ENCODE measurements at regions not wholly inside any gene's neighbourhood (a gene's known extent, or its start where the extent isn't known, plus 50 kb on each side); places are given as distances from the start of the nearest gene placed in this dataset.

DNA sequence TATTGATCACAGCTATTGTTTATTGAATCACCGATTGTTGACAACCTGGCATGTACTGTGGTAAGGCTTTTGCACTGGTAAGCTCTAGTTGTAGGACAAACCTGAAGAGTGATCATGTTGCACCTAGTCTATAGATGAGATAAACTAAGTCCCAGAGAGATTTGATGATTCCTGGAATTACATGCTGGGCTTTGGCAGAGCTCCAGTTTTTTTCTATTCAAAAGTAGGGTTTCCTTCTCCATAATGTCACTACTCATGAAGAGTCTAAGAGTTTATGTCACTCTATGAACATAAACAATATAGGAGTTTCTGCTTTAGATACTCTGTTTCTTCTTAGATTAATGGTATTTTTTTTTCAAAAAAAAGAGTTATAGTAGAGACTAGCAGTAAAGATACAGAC lies 72.0 kb downstream of the BMP4 start:
- no peak overlapping the region for H3K27ac ChIP-seq (ENCODE audit: low read depth, low read length)
- H3K4me3 ChIP-seq (ENCODE audit: insufficient read depth, low read length, poor library complexity, severe bottlenecking) = no peak overlapping the region
- H3K36me3 ChIP-seq (ENCODE audit: low read length) = no peaks in the 10 kb centered on the region
- H3F3A ChIP-seq (ENCODE audit: insufficient read depth) = no peaks in the 10 kb centered on the region
- H3K27me3 ChIP-seq (ENCODE audit: low read length) = no peaks in the 10 kb centered on the region
- H3K9ac ChIP-seq (ENCODE audit: low read length) = no peak overlapping the region
- no peak overlapping the region for H2AFZ ChIP-seq (ENCODE audit: low read depth, low read length, severe bottlenecking)
- H4K20me1 ChIP-seq (ENCODE audit: low read depth, low read length) = no peaks in the 10 kb centered on the region
- H3K4me2 ChIP-seq (ENCODE audit: low read depth, low read length, poor library complexity, severe bottlenecking) = no peak overlapping the region
- no peaks in the 10 kb centered on the region for H3K9me3 ChIP-seq (ENCODE audit: insufficient read depth, low read length)
- TF ChIP-seq EZH2phosphoT487 (conservative IDR thresholded peaks at IDR 0.05; ENCODE audit: low read length) = no peak
- TF ChIP-seq, protein P1, sequence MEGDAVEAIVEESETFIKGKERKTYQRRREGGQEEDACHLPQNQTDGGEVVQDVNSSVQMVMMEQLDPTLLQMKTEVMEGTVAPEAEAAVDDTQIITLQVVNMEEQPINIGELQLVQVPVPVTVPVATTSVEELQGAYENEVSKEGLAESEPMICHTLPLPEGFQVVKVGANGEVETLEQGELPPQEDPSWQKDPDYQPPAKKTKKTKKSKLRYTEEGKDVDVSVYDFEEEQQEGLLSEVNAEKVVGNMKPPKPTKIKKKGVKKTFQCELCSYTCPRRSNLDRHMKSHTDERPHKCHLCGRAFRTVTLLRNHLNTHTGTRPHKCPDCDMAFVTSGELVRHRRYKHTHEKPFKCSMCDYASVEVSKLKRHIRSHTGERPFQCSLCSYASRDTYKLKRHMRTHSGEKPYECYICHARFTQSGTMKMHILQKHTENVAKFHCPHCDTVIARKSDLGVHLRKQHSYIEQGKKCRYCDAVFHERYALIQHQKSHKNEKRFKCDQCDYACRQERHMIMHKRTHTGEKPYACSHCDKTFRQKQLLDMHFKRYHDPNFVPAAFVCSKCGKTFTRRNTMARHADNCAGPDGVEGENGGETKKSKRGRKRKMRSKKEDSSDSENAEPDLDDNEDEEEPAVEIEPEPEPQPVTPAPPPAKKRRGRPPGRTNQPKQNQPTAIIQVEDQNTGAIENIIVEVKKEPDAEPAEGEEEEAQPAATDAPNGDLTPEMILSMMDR (IDR thresholded peaks at IDR 0.05; ENCODE audit: insufficient read depth, low read length, poor library complexity, severe bottlenecking) = no peak
- H3K79me2 ChIP-seq (ENCODE audit: insufficient read depth, low read length) = no peaks in the 10 kb centered on the region
- no peaks in the 10 kb centered on the region for H3K9me2 ChIP-seq (replicated peaks; ENCODE audit: insufficient read depth, low read length)

DNA sequence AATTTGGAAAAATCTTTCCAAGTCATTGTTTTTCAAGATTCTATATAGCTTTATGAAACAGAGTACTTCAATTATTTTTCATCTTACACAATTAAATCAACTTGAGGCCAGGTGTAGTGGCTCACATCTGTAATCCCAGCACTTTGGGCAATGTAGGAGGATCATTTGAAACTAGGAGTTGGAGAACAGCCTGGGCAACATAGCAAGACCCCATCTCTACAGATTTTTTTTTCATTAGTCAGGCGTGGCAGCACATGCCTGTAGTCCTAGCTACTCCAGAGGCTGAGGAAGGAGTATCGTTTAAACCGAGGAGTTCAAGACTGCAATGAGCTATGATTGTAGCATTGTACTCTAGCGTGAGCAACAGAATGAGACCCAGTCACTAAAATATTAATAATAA lies 72.9 kb downstream of the BMP4 start:
- no peak overlapping the region for H3K4me3 ChIP-seq (ENCODE audit: insufficient read depth, low read length, poor library complexity, severe bottlenecking)
- H4K20me1 ChIP-seq (ENCODE audit: low read depth, low read length) = no peaks in the 10 kb centered on the region
- H3K27me3 ChIP-seq (ENCODE audit: low read length) = no peaks in the 10 kb centered on the region
- H3F3A ChIP-seq (ENCODE audit: insufficient read depth) = no peaks in the 10 kb centered on the region
- TF ChIP-seq, protein P1 (IDR thresholded peaks at IDR 0.05; ENCODE audit: insufficient read depth, low read length, poor library complexity, severe bottlenecking) = no peak
- no peak for TF ChIP-seq EZH2phosphoT487 (conservative IDR thresholded peaks at IDR 0.05; ENCODE audit: low read length)
- no peaks in the 10 kb centered on the region for H3K79me2 ChIP-seq (ENCODE audit: insufficient read depth, low read length)
- no peak overlapping the region for H2AFZ ChIP-seq (ENCODE audit: low read depth, low read length, severe bottlenecking)
- no peak overlapping the region for H3K9ac ChIP-seq (ENCODE audit: low read length)
- H3K4me2 ChIP-seq (ENCODE audit: low read depth, low read length, poor library complexity, severe bottlenecking) = no peak overlapping the region
- no peaks in the 10 kb centered on the region for H3K36me3 ChIP-seq (ENCODE audit: low read length)
- H3K27ac ChIP-seq (ENCODE audit: low read depth, low read length) = no peak overlapping the region
- no peaks in the 10 kb centered on the region for H3K9me2 ChIP-seq (replicated peaks; ENCODE audit: insufficient read depth, low read length)
- no peaks in the 10 kb centered on the region for H3K9me3 ChIP-seq (ENCODE audit: insufficient read depth, low read length)

DNA sequence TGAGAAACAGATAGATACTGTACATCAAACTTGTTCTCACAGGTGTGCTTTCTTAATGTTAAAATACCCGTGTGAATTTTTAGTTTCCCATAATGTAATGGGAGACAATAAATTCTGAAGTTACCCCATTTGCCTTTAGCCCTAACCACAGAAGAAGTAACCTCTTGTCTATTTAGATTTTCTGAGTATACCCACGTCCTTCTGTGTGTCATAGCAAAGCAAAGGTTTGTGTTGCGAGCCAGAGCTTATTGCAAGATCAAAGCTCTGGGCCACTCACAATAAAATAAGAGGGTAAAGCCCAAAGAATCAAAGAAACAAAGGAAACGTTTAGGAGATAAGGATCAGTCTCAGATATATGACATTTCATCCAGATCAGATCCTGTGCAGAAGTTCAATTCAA lies 73.9 kb downstream of the BMP4 start:
- no peaks in the 10 kb centered on the region for H3K79me2 ChIP-seq (ENCODE audit: insufficient read depth, low read length)
- H3K27ac ChIP-seq (ENCODE audit: low read depth, low read length) = no peak overlapping the region
- no peaks in the 10 kb centered on the region for H3K27me3 ChIP-seq (ENCODE audit: low read length)
- H3K9ac ChIP-seq (ENCODE audit: low read length) = no peak overlapping the region
- no peaks in the 10 kb centered on the region for H3F3A ChIP-seq (ENCODE audit: insufficient read depth)
- no peaks in the 10 kb centered on the region for H3K9me2 ChIP-seq (replicated peaks; ENCODE audit: insufficient read depth, low read length)
- H4K20me1 ChIP-seq (ENCODE audit: low read depth, low read length) = no peaks in the 10 kb centered on the region
- no peak for TF ChIP-seq EZH2phosphoT487 (conservative IDR thresholded peaks at IDR 0.05; ENCODE audit: low read length)
- TF ChIP-seq, protein P1 (IDR thresholded peaks at IDR 0.05; ENCODE audit: insufficient read depth, low read length, poor library complexity, severe bottlenecking) = no peak
- no peak overlapping the region for H2AFZ ChIP-seq (ENCODE audit: low read depth, low read length, severe bottlenecking)
- no peak overlapping the region for H3K4me2 ChIP-seq (ENCODE audit: low read depth, low read length, poor library complexity, severe bottlenecking)
- no peak overlapping the region for H3K4me3 ChIP-seq (ENCODE audit: insufficient read depth, low read length, poor library complexity, severe bottlenecking)
- no peaks in the 10 kb centered on the region for H3K36me3 ChIP-seq (ENCODE audit: low read length)
- H3K9me3 ChIP-seq (ENCODE audit: insufficient read depth, low read length) = no peaks in the 10 kb centered on the region

DNA sequence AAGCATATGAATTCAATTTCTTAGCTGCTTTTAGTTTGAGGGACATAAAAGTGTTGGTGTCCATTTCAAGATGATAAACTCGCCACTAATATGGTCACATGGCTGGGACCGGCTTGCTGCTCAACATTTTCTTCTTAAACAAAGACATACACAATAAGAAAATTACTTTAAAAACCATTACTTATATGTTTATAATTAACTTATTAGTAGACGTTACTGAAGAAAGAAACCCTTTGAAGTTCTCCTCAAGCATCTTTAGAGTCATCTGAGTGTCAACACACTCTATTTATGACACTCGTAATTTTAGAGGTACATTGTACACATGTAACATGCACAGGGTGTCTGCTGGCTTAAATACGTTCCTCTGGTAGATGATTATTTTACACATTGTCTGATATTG lies 74.7 kb downstream of the BMP4 start:
- Histone ChIP-seq H2AFZ (ENCODE audit: low read depth, low read length, severe bottlenecking) (no peak overlapping the region), H3K9me2 (replicated peaks; ENCODE audit: insufficient read depth, low read length) (no peaks in the 10 kb centered on the region), H3K4me3 (ENCODE audit: insufficient read depth, low read length, poor library complexity, severe bottlenecking) (no peak overlapping the region), H3F3A (ENCODE audit: insufficient read depth) (no peaks in the 10 kb centered on the region), H3K79me2 (ENCODE audit: insufficient read depth, low read length) (no peaks in the 10 kb centered on the region), H4K20me1 (ENCODE audit: low read depth, low read length) (no peaks in the 10 kb centered on the region), H3K27me3 (ENCODE audit: low read length) (no peaks in the 10 kb centered on the region), H3K27ac (ENCODE audit: low read depth, low read length) (no peak overlapping the region), H3K4me2 (ENCODE audit: low read depth, low read length, poor library complexity, severe bottlenecking) (no peak overlapping the region), H3K36me3 (ENCODE audit: low read length) (no peaks in the 10 kb centered on the region), H3K9ac (ENCODE audit: low read length) (no peak overlapping the region), H3K9me3 (ENCODE audit: insufficient read depth, low read length) (no peaks in the 10 kb centered on the region)
- TF ChIP-seq, protein P1 (IDR thresholded peaks at IDR 0.05; ENCODE audit: insufficient read depth, low read length, poor library complexity, severe bottlenecking) = no peak
- TF ChIP-seq EZH2phosphoT487 (conservative IDR thresholded peaks at IDR 0.05; ENCODE audit: low read length) = no peak

Data from SU-DHL-6 (cell line).